Neural cell (in vitro differentiated cells): ENCODE measurements at regions not wholly inside any gene's neighbourhood (a gene's known extent, or its start where the extent isn't known, plus 50 kb on each side); places are given as distances from the start of the nearest gene placed in this dataset.

Source experiments
- EP300 ChIP-seq: fragments of 450-650 bp; conservative IDR thresholded peaks from 2 replicates; pipeline ENCODE4 v1.6.1; 2014; ENCODE audit warnings: antibody characterized with exemption, mild to moderate bottlenecking, moderate library complexity; ENCODE audit not compliant: poor library complexity, severe bottlenecking
- EZH2 ChIP-seq: fragments of 200-600, 300-800 bp; shearing (Covaris generic), sonication (generic); IDR thresholded peaks from 2 replicates; pipeline ENCODE4 v1.6.1; 2014; ENCODE audit warnings: antibody characterized with exemption, low read length, borderline replicate concordance, mild to moderate bottlenecking; ENCODE audit not compliant: insufficient read depth, poor library complexity, severe bottlenecking
- POLR2AphosphoS5 ChIP-seq: IDR thresholded peaks from 2 replicates; pipeline ENCODE4 v1.6.1; 2012
- SMC3 ChIP-seq: fragments of 450-650 bp; conservative IDR thresholded peaks from 2 replicates; pipeline ENCODE4 v1.6.1; 2014; ENCODE audit warnings: antibody characterized with exemption, mild to moderate bottlenecking, moderate library complexity; ENCODE audit not compliant: poor library complexity
- TF ChIP-seq, protein P1 (sequence below): fragments of 450-650 bp; IDR thresholded peaks from 2 replicates; pipeline ENCODE4 v1.5.1; 2014; ENCODE audit warnings: antibody characterized with exemption, mild to moderate bottlenecking, moderate library complexity; ENCODE audit not compliant: poor library complexity, severe bottlenecking
- TF ChIP-seq, protein P2 (sequence below): IDR thresholded peaks from 2 replicates; pipeline ENCODE4 v1.6.1; 2012; ENCODE audit warnings: borderline replicate concordance

DNA sequence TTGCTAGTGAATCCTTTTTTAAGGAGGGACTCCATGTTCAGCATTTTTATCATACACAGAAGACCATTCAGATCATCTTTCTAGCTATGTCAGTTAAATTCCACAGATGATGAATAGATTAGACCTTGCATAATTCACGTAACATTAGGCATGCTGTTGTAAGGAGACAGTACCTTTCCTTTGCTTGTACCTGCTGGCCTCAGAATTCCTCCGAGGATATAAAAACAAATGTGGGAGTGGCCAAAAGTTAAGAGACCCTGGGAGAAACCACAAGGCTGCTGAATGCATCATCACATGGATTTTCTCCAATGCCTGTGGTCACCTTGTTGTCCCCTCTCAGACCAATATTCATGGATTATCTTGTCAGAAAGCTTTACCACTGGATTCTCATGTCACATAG lies 201.4 kb downstream of the MAGEB17 start:
- no peak for TF ChIP-seq EZH2
- TF ChIP-seq, protein P1, sequence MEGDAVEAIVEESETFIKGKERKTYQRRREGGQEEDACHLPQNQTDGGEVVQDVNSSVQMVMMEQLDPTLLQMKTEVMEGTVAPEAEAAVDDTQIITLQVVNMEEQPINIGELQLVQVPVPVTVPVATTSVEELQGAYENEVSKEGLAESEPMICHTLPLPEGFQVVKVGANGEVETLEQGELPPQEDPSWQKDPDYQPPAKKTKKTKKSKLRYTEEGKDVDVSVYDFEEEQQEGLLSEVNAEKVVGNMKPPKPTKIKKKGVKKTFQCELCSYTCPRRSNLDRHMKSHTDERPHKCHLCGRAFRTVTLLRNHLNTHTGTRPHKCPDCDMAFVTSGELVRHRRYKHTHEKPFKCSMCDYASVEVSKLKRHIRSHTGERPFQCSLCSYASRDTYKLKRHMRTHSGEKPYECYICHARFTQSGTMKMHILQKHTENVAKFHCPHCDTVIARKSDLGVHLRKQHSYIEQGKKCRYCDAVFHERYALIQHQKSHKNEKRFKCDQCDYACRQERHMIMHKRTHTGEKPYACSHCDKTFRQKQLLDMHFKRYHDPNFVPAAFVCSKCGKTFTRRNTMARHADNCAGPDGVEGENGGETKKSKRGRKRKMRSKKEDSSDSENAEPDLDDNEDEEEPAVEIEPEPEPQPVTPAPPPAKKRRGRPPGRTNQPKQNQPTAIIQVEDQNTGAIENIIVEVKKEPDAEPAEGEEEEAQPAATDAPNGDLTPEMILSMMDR = no peak
- TF ChIP-seq, protein P2, sequence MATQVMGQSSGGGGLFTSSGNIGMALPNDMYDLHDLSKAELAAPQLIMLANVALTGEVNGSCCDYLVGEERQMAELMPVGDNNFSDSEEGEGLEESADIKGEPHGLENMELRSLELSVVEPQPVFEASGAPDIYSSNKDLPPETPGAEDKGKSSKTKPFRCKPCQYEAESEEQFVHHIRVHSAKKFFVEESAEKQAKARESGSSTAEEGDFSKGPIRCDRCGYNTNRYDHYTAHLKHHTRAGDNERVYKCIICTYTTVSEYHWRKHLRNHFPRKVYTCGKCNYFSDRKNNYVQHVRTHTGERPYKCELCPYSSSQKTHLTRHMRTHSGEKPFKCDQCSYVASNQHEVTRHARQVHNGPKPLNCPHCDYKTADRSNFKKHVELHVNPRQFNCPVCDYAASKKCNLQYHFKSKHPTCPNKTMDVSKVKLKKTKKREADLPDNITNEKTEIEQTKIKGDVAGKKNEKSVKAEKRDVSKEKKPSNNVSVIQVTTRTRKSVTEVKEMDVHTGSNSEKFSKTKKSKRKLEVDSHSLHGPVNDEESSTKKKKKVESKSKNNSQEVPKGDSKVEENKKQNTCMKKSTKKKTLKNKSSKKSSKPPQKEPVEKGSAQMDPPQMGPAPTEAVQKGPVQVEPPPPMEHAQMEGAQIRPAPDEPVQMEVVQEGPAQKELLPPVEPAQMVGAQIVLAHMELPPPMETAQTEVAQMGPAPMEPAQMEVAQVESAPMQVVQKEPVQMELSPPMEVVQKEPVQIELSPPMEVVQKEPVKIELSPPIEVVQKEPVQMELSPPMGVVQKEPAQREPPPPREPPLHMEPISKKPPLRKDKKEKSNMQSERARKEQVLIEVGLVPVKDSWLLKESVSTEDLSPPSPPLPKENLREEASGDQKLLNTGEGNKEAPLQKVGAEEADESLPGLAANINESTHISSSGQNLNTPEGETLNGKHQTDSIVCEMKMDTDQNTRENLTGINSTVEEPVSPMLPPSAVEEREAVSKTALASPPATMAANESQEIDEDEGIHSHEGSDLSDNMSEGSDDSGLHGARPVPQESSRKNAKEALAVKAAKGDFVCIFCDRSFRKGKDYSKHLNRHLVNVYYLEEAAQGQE = no peak
- TF ChIP-seq POLR2AphosphoS5 = no peak
- no peak for TF ChIP-seq SMC3
- no peak for TF ChIP-seq EP300
